NT2/D1 (cell line): ENCODE measurements at regions not wholly inside any gene's neighbourhood (a gene's known extent, or its start where the extent isn't known, plus 50 kb on each side); places are given as distances from the start of the nearest gene placed in this dataset.

Experiments
- DNase-seq: peaks from one replicate; pipeline ENCODE4 v3.0.0-alpha.2; 2011; ENCODE audit warnings: low read depth, low spot score
- H3K27me3 ChIP-seq: 2 replicates; pipeline ENCODE4 v1.6.0; 2011; ENCODE audit warnings: mild to moderate bottlenecking; ENCODE audit not compliant: insufficient read length, insufficient read depth
- H3K36me3 ChIP-seq: 2 replicates; pipeline ENCODE4 v1.6.1; 2011; ENCODE audit warnings: mild to moderate bottlenecking, low read length, mixed read lengths; ENCODE audit not compliant: insufficient read depth, insufficient read length
- H3K4me1 ChIP-seq: 2 replicates; pipeline ENCODE4 v1.5.1; 2011; ENCODE audit not compliant: insufficient read depth, insufficient read length
- H3K4me3 ChIP-seq: 2 replicates; pipeline ENCODE4 v1.5.1; 2011; ENCODE audit warnings: low read depth; ENCODE audit not compliant: insufficient read length
- H3K9ac ChIP-seq: 2 replicates; pipeline ENCODE4 v1.6.0; 2011; ENCODE audit warnings: low read depth; ENCODE audit not compliant: insufficient read length
- H3K9me3 ChIP-seq: 2 replicates; pipeline ENCODE4 v1.5.1; 2011; ENCODE audit warnings: mild to moderate bottlenecking, low read length; ENCODE audit not compliant: insufficient read depth
- SUZ12 ChIP-seq: IDR thresholded peaks from 2 replicates; pipeline ENCODE4 v1.6.1; 2011; ENCODE audit not compliant: insufficient read length, insufficient read depth; ENCODE audit errors: extremely low read depth
- YY1 ChIP-seq: IDR thresholded peaks from 2 replicates; pipeline ENCODE4 v1.6.1; 2011; ENCODE audit not compliant: insufficient read length, insufficient read depth
- ZNF274 ChIP-seq: IDR thresholded peaks from 2 replicates; pipeline ENCODE4 v1.6.1; 2011; ENCODE audit warnings: mild to moderate bottlenecking, low read depth, low read length

GRCh38 chr16:88276591-88276990, 106.2 kb upstream of the ZNF469 start:
- Histone ChIP-seq H3K9me3 (peaks cover 24% of the 10 kb centered on the region; the same call in 1 of the 2 replicates), H3K27me3 (no peaks in the 10 kb centered on the region), H3K9ac (no peak overlapping the region), H3K4me3 (no peak overlapping the region), H3K36me3 (no peaks in the 10 kb centered on the region), H3K4me1 (no peaks in the 10 kb centered on the region)
- DNase-seq = no peak
- TF ChIP-seq SUZ12 = no peak
- TF ChIP-seq YY1 = no peak
- no peak for TF ChIP-seq ZNF274

GRCh38 chr16:88279998-88280397, 102.8 kb upstream of the ZNF469 start:
- DNase-seq = no peak
- no peak overlapping the region for H3K9ac ChIP-seq
- TF ChIP-seq YY1 (no peak), SUZ12 (no peak), ZNF274 (no peak)
- no peaks in the 10 kb centered on the region for H3K4me1 ChIP-seq
- H3K4me3 ChIP-seq = no peak overlapping the region
- H3K27me3 ChIP-seq = peaks cover 2% of the 10 kb centered on the region
- peaks cover 43% of the 10 kb centered on the region; the same call in 1 of the 2 replicates for H3K9me3 ChIP-seq
- H3K36me3 ChIP-seq = no peaks in the 10 kb centered on the region

- TF ChIP-seq YY1 (no peak), ZNF274 (no peak), SUZ12 (no peak)
- H3K27me3 ChIP-seq = peaks cover 2% of the 10 kb centered on the region
- H3K9ac ChIP-seq = no peak overlapping the region
- H3K36me3 ChIP-seq = no peaks in the 10 kb centered on the region
- H3K9me3 ChIP-seq = peaks cover 63% of the 10 kb centered on the region
- no peak for DNase-seq
- H3K4me1 ChIP-seq = no peaks in the 10 kb centered on the region
- H3K4me3 ChIP-seq = no peak overlapping the region
Measured at GRCh38 chr16:88281858-88282563, 100.7 kb upstream of the ZNF469 start.

GRCh38 chr16:88282564-88283395, 100.0 kb upstream of the ZNF469 start:
- Histone ChIP-seq H3K9ac (no peak overlapping the region), H3K36me3 (no peaks in the 10 kb centered on the region), H3K4me1 (no peaks in the 10 kb centered on the region), H3K4me3 (no peak overlapping the region), H3K9me3 (peaks cover 71% of the 10 kb centered on the region), H3K27me3 (peaks cover 2% of the 10 kb centered on the region)
- no peak for DNase-seq
- TF ChIP-seq ZNF274 = no peak
- no peak for TF ChIP-seq YY1
- no peak for TF ChIP-seq SUZ12

GRCh38 chr16:88283596-88283995, 99.2 kb upstream of the ZNF469 start:
- TF ChIP-seq YY1 (no peak), SUZ12 (no peak), ZNF274 (no peak)
- Histone ChIP-seq H3K9ac (no peak overlapping the region), H3K4me1 (no peaks in the 10 kb centered on the region), H3K4me3 (no peak overlapping the region), H3K27me3 (peaks cover 2% of the 10 kb centered on the region), H3K36me3 (no peaks in the 10 kb centered on the region), H3K9me3 (peaks cover 78% of the 10 kb centered on the region)
- DNase-seq = no peak

GRCh38 chr16:88284101-88284500, 98.7 kb upstream of the ZNF469 start:
- peaks cover 78% of the 10 kb centered on the region for H3K9me3 ChIP-seq
- TF ChIP-seq ZNF274 (no peak), YY1 (no peak), SUZ12 (no peak)

More at GRCh38 chr16:88284101-88284500, 98.7 kb upstream of the ZNF469 start:
- DNase-seq = no peak
- H3K4me3 ChIP-seq = no peak overlapping the region
- H3K36me3 ChIP-seq = no peaks in the 10 kb centered on the region
- peaks cover 2% of the 10 kb centered on the region for H3K27me3 ChIP-seq
- H3K4me1 ChIP-seq = no peaks in the 10 kb centered on the region
- H3K9ac ChIP-seq = no peak overlapping the region
